ENCODE measurements at regions not wholly inside any gene's neighbourhood (a gene's known extent, or its start where the extent isn't known, plus 50 kb on each side); places are given as distances from the start of the nearest gene placed in this dataset.

DNA sequence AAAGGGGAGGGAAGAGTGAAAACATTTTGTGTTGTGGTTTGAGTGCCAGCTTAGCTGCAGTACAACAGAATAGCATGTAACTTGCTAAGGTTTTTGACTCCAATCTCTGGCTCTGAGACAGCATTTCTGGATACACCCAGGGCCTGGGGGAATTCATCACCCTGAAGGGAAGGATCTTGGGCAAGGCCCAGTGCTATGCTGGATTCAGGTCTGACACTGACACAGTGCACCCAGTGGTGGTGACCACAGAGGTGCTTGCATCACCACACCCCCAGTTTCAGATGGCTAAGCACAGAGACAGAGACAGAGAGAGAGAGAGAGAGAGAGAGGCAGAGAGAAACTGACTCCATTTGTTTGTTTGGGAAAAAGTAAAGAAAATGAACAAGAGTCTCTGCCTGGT is 74.1 kb upstream of the KBTBD8 start (continued):
- no peak for TF ChIP-seq RBFOX2 (IDR thresholded peaks at IDR 0.05; ENCODE audit: low read depth, low read length)
- TF ChIP-seq, protein P1, sequence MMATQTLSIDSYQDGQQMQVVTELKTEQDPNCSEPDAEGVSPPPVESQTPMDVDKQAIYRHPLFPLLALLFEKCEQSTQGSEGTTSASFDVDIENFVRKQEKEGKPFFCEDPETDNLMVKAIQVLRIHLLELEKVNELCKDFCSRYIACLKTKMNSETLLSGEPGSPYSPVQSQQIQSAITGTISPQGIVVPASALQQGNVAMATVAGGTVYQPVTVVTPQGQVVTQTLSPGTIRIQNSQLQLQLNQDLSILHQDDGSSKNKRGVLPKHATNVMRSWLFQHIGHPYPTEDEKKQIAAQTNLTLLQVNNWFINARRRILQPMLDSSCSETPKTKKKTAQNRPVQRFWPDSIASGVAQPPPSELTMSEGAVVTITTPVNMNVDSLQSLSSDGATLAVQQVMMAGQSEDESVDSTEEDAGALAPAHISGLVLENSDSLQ (IDR thresholded peaks at IDR 0.05): no peak
- TF ChIP-seq, protein P2, sequence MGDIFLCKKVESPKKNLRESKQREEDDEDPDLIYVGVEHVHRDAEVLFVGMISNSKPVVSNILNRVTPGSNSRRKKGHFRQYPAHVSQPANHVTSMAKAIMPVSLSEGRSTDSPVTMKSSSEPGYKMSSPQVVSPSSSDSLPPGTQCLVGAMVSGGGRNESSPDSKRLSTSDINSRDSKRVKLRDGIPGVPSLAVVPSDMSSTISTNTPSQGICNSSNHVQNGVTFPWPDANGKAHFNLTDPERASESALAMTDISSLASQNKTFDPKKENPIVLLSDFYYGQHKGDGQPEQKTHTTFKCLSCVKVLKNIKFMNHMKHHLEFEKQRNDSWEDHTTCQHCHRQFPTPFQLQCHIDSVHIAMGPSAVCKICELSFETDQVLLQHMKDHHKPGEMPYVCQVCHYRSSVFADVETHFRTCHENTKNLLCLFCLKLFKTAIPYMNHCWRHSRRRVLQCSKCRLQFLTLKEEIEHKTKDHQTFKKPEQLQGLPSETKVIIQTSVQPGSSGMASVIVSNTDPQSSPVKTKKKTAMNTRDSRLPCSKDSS (IDR thresholded peaks at IDR 0.05; ENCODE audit: low read depth, partially characterized antibody): no peak

DNA sequence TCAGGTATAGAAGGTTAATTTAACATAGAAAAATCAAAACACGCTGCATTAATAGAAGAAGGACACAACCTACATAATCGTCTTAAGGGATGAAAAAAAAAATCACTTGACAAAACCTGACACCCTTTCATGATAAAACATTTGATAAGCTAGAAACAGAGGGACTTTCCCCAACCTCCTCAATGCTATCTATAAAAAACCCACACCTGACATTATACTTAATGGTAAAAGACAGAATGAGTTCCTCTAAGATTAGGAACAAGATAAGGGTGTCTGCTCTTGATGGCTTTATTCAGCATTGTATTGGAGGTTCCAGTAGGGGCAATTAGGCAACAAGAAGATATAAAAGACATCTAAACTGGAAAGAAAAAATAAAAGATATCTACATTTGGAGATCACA is 69.9 kb upstream of the KBTBD8 start:
- POLR2A ChIA-PET: no interaction called here
- CTCF ChIA-PET (ENCODE audit: low intra/inter-chr PET ratio): no interaction called here
- H3K4me1 ChIP-seq (replicated peaks in 1 of 2; ENCODE audit: control insufficient read depth in 2 of 2, insufficient read depth in 2 of 2, low read length in 2 of 2): no peaks in the 10 kb centered on the region

More for the DNA sequence above, 69.9 kb upstream of the KBTBD8 start:
- Histone ChIP-seq H4K20me1 (replicated peaks; ENCODE audit: control insufficient read depth, insufficient read depth, low read length) (no peaks in the 10 kb centered on the region), H3K9me3 (replicated peaks; ENCODE audit: control insufficient read depth, insufficient read depth, low read depth, low read length) (no peaks in the 10 kb centered on the region), H3K79me2 (ENCODE audit: control insufficient read depth, insufficient read depth, low read length) (no peaks in the 10 kb centered on the region), H3K4me2 (ENCODE audit: insufficient read depth, low read length) (no peak overlapping the region), H3K4me3 (no peak overlapping the region), H3K9ac (ENCODE audit: insufficient read depth in 1 of 2, low read depth in 2 of 2, low read length in 2 of 2) (no peak overlapping the region), H2AFZ (ENCODE audit: low read depth, low read length) (no peak overlapping the region), H3K36me3 (ENCODE audit: control insufficient read depth, insufficient read depth, low read length) (no peaks in the 10 kb centered on the region), H3K27ac (ENCODE audit: extremely low read depth, low read depth, low read length) (no peak overlapping the region), H3K9me1 (ENCODE audit: control insufficient read depth, insufficient read depth, low read length) (no peaks in the 10 kb centered on the region), H3K27me3 (ENCODE audit: control insufficient read depth in 2 of 2, insufficient read depth in 2 of 2, low read length in 2 of 2) (no peaks in the 10 kb centered on the region)
- no TSS peak for BruUV-seq (replicated peaks)
- WGBS (ENCODE audit: insufficient coverage, low coverage, missing lambda C conversion rate): 4% methylated on average over 2 of the region's 2 CpGs
- FAIRE-seq: no peak
- in situ Hi-C loops (cut with MboI): loop anchor here (25.0 kb wide), 2 partner anchors 859 to 1959 kb away; no protein-coding TSS in a partner anchor
- no peak for DNase-seq (ENCODE audit: extremely low read depth in 1 of 4, low spot score in 3 of 4)
- TF ChIP-seq MBD2 (IDR thresholded peaks at IDR 0.05; ENCODE audit: borderline replicate concordance, low read depth) (no peak), RBM17 (IDR thresholded peaks at IDR 0.05; ENCODE audit: borderline replicate concordance, low read depth, low read length) (no peak), KAT2B (IDR thresholded peaks at IDR 0.05; ENCODE audit: low read depth, low read length) (no peak), RNF2 (IDR thresholded peaks at IDR 0.05) (no peak), CBFA2T2 (conservative IDR thresholded peaks at IDR 0.05) (no peak)
- intact Hi-C loops (cut with micrococcal nuclease): no loop called here
- no peak for ATAC-seq
